Stimulated activated CD8-positive, alpha-beta memory T cell treated with anti-CD3 and anti-CD28 coated beads, Interleukin-12 subunit alpha, Interleukin-12 subunit beta, amount 100 ng/mL, for 1 hour (primary cell): ENCODE measurements at regions not wholly inside any gene's neighbourhood (a gene's known extent, or its start where the extent isn't known, plus 50 kb on each side); places are given as distances from the start of the nearest gene placed in this dataset.

ENCODE experiments used
- DNase-seq: peaks from one replicate; pipeline ENCODE4 v3.0.0-alpha.2; 2020; ENCODE audit warnings: low read depth

DNA sequence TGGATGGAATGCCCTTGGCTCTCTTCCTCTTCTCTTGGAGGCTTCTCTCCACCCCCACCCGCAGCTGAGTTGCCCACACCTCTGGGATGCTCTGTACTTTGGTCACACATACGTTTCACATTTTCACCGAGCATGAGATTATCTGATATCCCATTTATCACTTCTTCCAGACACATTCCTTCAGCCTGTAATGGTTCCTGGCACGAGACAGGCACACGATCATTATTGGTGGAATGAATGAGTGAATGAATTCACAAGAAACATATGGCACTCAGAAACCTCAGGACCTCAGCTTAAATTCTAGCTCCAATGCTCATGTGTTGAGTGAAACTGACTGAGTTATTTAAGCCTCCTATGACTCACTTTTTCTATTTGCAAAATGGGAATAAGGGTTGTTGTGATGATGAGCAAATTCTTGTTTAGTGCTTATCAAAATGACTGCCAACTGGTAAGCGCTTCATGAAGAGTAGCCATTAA lies 242.7 kb upstream of the JUN start:
- no peak for DNase-seq

DNA sequence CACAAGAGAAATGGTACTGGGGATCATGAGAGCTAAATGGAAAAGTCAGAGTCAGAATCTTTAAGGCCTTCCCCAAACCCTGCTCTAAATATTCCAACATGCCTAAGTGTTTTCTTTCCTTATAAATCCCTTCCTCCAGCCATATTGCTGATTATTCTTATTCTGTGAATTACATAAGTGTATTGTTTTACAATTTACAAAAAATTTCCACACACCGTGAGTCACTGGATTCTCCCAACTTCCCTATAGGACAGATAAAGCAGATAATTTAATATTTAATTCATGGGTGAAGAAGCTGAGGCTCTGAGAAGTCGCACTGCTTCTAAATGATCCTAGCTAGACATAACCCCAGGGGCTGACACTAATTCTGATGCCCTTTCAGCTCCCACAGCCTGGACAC lies 243.3 kb upstream of the JUN start:
- no peak for DNase-seq

DNA sequence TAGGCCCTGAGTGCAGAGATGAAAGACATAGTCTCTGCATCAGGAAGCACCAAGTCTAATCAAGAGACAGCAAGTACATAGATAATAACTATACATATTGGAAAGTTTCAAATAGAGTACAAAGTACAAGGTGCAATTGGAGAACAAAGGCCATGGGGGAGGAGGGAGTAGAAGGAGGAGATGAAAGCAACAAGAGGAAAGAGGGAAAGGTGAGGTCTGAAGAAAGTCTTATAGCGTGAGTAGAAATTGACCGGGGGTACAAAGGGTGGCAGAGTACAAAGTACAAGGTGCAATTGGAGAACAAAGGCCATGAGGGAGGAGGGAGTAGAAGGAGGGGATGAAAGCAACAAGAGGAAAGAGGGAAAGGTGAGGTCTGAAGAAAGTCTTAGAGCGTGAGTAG lies 244.2 kb upstream of the JUN start:
- DNase-seq, result no peak

DNA sequence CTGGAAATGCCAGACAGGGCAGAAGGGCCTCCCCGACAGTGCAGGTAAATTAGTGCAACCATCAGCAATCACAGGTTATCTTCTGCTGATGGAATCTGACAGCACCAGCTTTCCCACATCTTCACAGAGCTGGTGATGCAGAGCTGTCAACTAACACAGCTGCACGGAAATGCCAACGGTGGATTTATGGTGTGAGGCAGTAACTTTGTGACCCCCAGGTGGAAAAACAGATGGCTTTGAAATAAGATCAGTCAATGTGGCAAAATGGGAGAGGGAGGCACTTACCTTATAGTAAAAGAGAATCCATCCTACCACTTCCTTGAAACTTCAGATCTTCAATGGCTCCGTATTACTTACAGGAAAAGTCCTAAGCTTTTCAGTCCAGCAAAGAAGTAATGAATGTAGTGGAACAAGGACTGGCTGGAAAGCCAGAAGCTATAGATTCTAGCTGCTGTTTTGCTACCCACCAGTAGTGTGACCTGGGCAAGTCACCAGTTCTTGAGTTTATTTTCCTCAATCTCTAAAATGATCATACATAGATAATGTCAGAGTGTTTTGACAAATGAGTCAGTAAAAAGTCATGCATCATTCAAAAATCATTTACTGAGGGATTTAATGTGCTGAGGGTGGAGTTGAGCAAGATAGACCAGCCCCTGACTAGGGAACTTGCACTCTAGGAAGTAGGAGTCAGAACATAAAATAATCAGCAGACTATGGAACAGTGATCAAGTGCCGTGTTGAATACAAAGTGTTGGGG lies 245.7 kb upstream of the JUN start:
- no peak for DNase-seq

DNA sequence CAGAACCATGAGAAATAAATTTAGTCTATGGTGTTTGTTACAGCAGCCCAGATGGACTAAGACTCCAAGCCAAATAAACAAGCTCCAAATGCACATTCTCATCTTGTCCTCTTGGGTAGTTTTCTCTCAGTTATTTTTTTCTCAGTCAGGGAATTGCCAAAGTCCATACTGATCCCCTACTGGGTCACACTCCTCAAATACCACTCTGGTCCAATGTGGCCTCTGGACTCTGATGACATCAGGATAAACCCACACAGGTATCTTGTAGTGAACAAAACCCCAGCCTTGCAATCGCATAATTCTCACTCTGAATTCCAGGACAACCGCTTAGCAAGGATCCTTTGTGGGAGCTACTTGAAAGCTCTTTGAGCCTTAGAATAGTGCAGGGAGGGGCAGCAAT lies 248.4 kb upstream of the JUN start:
- DNase-seq, result no peak

DNA sequence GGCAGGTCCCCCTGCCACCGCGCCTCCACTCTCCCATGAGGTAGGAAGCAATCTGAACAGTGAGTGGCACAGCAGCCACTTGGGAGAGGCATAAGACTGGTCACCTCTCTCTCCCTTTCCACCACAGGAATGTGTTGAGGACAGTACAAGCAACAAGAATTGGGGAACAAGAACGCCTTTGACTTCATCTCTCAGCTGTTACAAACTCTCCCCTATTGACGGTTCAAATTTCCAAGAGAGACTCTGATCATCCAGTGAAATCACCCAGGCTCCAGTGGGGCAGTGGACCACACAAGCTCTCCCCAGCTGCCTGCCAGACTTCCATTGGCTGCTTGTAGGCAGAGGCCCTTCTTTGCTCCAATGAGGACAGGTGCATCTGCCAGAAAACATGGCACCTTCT lies 249.9 kb upstream of the JUN start:
- no peak for DNase-seq

DNA sequence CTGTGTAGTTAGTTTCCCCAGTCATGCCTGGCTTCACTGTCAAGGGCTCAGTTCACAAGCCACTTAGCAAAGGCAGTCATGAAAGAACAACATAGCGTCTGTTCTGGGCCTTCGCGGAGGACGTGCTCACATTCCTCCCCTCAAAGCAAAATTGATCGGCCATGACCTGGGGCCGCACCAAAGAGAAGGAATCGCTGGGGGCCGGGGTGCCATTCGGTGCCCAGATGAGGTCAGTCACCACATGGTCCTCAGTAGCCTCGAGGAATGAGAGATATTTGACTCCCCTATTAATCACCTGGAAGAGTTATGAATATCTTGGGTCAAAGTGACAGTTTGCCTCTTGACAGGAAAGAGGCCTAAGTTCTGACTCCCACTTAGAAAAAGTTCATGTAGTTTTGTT lies 251.1 kb upstream of the JUN start:
- DNase-seq, result no peak

DNA sequence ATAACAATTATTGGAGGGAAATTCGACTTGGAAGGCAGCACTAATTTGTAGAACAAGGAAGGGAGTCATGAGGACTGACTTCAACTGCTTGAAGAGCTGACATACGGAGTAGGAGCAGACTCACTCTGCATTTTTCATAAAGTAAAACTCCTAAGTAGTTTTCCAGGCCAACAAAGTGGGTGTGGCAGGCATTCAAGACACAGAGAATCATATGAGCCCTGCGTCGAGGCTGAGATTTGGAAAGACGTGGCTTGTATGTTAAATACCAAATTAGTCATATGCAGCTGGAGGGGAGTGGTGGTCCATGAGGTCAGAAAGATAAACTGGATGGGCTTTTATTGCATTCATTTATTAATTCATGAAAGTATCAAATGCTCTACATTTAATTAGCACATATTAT lies 255.7 kb upstream of the JUN start:
- no peak for DNase-seq

DNA sequence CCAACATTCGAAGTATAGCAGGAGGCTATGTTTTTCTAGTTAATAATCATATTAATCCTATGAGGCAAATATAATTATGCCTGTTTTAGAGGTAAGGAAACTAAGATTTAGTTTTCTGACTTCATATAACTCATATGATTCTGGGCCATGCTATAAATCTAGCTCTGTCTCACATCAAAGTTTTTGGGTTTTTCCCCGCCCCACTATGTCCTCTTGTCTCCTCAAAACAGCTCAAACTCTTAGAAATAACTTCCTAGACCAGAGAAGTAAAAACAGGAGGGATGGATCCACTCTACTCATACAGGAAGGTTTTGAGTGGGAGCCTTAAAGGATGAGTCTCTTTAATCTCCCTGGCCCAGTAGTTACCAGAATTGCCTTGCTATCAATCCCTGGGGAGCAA lies 256.4 kb upstream of the FGGY start:
- no peak for DNase-seq

DNA sequence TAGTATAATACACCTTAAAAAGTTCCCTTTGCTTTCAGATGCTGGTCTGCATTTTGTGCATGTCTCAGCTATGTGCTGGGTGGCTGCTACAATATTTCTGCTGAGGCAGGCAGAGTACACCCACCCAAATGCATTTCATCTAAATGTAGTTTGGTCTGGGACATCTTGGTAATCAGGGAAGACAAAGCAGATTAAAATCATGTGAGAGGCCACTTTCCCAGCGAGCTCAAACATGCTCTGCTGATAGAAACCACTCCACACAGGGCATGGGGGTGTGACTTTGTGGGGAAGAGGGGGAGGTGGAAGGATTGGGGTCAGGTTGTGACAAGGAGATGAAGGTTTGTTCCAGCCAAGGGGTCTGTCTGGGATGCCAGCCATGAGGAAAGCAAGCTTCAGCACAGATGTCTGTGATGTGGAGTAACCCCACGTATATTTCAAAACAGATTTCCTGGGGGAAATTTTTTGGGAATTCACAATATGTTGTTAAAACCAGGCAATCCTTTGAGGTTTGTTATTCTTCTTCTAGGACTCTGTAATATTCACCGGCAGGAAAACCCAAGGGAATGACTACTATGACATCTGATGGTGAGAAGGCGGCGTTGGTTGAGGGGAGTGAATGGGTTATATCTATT lies 255.1 kb upstream of the FGGY start:
- no peak for DNase-seq

DNA sequence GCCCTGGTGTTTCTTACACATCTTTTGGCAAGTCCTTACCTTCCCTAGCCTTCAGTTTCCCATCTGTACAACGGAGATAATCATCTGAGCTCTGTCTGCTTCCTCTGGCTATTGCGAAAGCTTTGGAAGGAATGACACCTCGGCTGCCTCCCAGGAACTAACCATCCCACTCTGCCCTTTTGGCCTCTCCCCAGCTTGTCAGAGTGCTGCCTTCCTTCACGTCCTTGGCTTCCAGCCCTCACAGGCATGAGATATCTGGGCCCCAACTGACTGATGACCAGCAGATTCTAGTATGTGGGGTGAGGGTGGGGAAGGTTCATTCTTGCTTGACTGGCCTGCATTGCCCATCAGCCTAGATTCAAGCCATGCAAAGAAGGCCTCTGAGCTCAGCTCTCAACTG lies 253.1 kb upstream of the FGGY start:
- DNase-seq, result no peak

DNA sequence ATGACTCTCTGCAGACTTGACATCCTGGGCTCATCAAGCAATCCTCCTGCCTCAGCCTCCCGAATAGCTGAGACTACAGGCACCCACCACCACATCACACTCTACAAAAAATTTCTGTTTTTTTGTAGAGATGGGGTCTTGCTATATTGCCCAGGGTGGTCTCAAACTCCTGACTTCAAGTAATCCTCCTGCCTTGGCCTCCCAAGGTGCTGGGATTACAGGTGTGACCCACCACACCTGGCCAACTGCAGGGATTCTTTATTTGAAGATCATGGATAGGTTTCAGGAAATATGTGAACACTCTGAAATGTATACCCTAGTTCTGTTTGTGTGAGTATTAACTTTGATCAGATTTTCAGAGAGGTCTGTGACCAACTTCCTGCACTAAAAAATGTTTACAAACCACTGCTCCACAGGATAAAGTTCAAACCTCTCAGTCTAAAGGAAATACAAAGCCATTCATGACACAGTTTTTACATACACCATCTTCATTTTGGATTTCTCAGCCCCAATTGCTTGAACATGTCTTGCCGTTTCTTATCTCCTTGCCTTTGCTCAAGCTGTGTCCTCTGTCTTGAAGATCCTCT lies 252.3 kb upstream of the FGGY start:
- no peak for DNase-seq

DNA sequence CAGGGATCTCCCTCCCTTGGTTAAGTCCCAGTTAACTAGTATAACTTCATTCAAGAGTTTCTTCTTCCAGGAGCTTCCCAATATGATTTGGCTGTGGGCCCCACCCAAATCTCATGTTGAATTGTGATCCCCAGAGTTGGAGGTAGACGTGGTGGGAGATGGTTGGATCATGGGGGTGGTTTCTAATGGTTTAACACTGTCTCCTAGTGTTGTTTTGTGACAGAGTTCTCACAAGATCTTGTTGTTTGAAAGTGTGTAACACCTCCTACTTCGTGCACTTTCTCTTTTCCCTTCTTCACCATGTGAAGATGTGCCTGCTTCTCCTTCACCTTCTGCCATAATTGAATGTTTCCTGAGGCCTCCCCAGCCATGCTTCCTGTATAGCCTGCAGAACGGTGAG lies 251.8 kb upstream of the FGGY start:
- no peak for DNase-seq

DNA sequence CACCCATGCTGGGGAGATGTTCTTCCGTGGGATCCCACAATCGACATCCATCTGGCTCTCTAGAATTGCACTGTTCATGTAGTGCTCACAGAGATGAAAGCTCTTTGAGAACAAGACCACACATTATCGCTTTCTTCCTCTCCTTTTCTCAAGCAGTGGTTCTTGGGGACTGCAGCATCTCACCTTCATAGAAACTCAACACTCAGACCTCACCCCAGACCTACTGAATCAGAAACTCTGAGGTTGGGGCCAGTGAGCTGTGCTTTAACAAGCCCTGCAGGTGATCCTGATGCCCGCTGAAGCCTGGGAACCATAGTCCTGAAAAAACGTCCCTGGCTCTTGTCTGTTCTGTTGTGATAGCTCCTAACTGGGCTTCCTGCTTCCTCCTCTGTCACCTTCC lies 251.3 kb upstream of the FGGY start:
- DNase-seq, result no peak

DNA sequence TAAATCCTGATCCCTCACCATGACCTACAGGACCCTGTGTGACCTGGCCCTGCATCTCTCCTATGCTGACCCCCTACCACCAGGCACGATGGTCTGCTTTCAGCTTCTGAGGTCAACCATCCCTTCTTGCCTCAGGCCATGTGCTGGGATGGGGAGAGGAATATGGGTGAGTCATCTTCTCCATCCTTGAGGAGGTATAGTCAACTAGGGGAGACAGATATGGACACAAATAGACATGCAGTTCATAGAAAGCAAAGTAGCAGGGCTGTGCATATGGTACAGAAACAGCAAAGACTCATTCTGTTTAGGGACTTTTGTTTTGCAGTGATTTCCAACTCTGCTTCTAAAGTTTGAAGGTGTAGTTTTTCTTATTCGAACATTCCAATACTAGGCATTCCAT lies 250.8 kb upstream of the FGGY start:
- no peak for DNase-seq

DNA sequence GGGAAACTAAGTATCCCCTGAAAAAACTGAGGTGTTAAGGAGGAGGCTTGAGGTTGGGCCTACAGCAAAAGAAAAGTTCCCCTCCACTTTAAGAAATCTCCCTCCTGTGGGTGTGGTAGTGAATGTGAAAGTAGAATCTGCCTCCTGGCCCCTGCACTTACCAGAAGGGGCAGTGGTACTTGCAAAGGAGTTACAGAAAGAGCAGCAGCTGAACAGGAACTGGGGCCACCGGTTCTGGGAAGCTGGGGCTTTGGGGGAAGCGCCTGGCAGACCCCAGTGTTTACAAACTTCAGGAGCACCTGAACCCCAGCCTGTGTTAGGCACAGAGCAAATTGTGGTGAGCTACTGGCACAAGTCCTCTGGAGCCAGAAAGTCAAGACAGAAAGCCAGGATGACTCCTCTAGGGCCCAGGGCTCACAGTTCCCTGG lies 250.2 kb upstream of the FGGY start:
- DNase-seq, result no peak

DNA sequence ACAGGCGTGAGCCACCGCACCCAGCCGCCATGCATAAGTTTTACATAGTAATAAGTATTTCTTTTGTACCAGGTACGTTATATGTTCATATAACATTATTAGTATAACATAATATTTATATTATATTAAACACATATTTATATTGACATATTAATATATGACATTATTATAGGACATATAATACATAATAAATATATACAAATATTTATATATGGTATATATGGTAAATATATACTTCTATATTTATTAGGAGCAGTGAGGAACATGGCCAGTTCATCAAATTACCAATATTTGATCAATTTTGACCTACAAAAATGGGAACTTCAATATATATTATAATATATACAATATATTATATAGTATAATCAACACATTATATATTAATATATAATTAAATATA lies 245.9 kb upstream of the FGGY start:
- DNase-seq, result no peak

DNA sequence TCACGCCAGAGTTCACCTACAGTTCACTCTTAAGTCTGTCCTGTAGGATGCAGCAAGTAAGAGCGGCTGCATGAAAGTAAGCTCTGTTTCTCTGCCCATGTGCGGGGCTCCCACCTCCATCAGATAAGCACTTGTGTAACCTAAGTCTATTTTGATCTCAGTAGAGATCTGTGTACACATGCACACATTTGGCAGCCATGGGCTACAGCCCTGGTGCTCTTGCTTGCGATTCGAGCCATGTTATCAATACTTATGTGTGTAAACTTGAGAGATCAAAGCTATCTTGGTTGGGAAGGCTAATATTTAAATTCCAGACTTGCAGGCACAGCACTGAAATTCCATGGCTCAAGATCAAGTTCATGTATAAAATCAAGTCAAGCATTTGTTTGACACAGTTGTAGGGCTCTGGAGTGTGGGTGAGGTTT lies 244.7 kb upstream of the FGGY start:
- no peak for DNase-seq

DNA sequence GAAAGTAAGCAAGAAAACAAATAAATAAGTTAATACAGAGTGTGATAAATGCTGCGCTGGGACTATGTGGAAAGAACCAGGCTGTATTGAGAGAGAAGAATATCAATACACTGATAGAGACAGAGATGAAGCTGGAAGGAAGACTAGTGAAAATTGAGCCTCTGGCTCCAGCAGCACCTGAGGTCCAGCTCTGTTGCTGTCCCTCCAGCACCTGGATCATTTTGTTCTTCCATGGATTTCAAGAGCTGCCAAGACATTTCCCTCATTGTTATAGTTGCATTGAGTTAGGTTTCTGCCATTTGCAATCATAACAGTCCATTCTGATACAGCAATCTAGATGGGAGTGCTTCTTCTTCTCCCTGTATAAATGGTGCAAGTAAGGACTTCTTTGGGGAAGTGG lies 242.7 kb upstream of the FGGY start:
- DNase-seq, result no peak

DNA sequence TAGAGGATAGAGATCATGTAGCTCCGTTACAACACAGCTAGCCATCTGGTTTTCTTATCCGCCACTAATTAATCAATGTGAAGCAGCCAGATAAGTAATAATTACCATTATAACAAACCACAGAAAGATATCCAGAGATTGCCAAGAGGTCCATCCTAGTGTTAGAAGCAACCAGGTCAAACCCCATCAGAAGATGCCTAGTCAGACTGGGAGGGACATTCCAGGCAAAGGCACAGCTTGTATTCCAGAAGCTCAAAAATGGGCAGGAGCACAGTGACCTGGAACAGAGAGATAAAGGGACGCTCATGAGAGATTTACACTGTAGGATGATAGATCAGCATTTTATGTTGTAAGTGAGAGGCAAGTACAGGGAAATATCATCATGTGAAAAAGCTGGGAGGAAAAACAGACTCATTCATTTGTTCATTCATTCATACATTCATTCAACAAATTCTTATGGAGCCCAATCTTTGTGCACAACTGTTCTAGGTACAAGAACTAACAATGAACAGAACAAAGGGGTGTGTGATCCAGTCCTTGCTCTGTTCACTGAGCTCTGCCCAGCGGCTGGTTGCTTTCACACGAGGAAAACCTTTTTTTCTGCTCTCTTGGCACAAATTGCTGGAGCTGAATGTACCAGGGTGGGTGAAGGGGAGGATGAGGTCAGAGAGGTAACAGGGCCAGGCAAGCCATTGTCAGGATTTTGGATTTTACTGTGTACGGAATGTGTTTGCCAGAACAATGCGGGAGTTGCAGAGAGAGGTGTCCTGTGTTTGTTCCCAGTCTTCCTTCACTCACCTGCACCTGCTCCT lies 240.8 kb upstream of the FGGY start:
- DNase-seq, result no peak

DNA sequence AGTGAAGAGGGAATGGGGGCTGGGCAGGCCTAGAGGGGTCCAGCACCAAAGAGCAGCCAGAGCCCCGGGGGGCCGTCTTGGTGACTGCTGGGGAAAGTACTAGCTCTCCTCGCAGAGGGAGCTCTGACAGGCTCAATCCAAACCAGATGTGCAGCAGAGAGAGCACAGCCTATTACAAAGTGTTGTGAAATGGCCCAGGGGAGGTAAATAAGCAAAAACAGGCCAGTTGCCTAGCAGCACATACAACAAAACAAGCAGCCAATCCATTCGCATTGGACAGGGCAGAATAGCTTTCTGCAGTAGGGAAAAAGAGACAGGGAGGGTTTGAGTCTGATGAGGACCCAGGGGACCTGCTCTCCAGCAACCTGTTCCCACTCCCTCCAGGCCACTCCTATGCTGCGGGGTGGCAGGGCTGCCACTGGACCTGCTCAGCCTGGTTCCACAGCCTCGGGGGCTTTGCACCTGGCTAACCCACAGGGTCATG lies 239.6 kb upstream of the FGGY start:
- no peak for DNase-seq

DNA sequence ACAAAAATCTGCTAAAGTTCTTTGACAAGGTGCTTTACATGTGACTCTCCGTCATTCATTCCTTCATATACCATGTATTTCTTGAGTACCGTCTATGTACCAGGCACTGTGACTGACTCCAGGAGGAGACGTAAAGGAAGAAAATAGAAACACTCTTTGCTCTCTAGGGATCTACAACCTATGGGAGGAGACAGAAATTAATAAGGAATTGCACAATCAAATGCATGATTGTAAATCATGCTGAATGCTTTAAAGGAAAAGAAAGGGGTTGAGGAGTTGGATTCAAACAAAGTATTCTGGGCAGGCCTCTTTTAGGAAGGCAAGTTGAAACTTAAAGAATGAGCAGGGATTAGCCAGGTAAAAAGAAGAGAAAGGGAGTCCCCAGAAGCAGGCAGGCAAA lies 239.1 kb upstream of the FGGY start:
- no peak for DNase-seq
